ENCODE measurements at regions not wholly inside any gene's neighbourhood (a gene's known extent, or its start where the extent isn't known, plus 50 kb on each side); places are given as distances from the start of the nearest gene placed in this dataset.
"Not testable (repeated sequence)": the region's sequence is repeated elsewhere in the genome, so short reads cannot be mapped to it uniquely, and the experiment has no call there.

GRCh38 chr3:94607778-94608177 lies 544.9 kb downstream of the NSUN3 start:
- DNase-seq (ENCODE audit: low spot score): no peak

- no peak for DNase-seq (ENCODE audit: low spot score)
Measured at GRCh38 chr3:94609908-94610307, 547.0 kb downstream of the NSUN3 start.

- no peak for DNase-seq (ENCODE audit: low spot score)
Measured at GRCh38 chr3:94611596-94611995, 548.7 kb downstream of the NSUN3 start.

GRCh38 chr3:94612631-94613030 lies 549.8 kb downstream of the NSUN3 start:
- DNase-seq (ENCODE audit: low spot score): no peak

- no peak for DNase-seq (ENCODE audit: low spot score)
Measured at GRCh38 chr3:94614192-94614591, 551.3 kb downstream of the NSUN3 start.

GRCh38 chr3:94615275-94616065 lies 552.6 kb downstream of the NSUN3 start:
- no peak for DNase-seq (ENCODE audit: low spot score)

- DNase-seq (ENCODE audit: low spot score): no peak
Measured at GRCh38 chr3:94616833-94617232, 554.0 kb downstream of the NSUN3 start.

- DNase-seq (ENCODE audit: low spot score): no peak
Measured at GRCh38 chr3:94617312-94617711, 554.5 kb downstream of the NSUN3 start.

- no peak for DNase-seq (ENCODE audit: low spot score)
Measured at GRCh38 chr3:94619643-94620042, 556.8 kb downstream of the NSUN3 start.

GRCh38 chr3:94626573-94626972 lies 563.7 kb downstream of the NSUN3 start:
- no peak for DNase-seq (ENCODE audit: low spot score)

- no peak for DNase-seq (ENCODE audit: low spot score)
Measured at GRCh38 chr3:94627689-94628088, 564.8 kb downstream of the NSUN3 start.

GRCh38 chr3:94643400-94643799 lies 580.5 kb downstream of the NSUN3 start:
- DNase-seq (ENCODE audit: low spot score): no peak

- DNase-seq (ENCODE audit: low spot score): no peak
Measured at GRCh38 chr3:94645790-94646189, 582.9 kb downstream of the NSUN3 start.

- no peak for DNase-seq (ENCODE audit: low spot score)
Measured at GRCh38 chr3:94647131-94647530, 584.3 kb downstream of the NSUN3 start.

GRCh38 chr3:94648270-94649180 lies 585.7 kb downstream of the NSUN3 start:
- DNase-seq (ENCODE audit: low spot score): not testable (repeated sequence)

- DNase-seq (ENCODE audit: low spot score): no peak
Measured at GRCh38 chr3:94654096-94654495, 591.2 kb downstream of the NSUN3 start.

- no peak for DNase-seq (ENCODE audit: low spot score)
Measured at GRCh38 chr3:94665922-94666321, 603.1 kb downstream of the NSUN3 start.

GRCh38 chr3:94671078-94671477 lies 608.2 kb downstream of the NSUN3 start:
- DNase-seq (ENCODE audit: low spot score): no peak

GRCh38 chr3:94673876-94674275 lies 611.0 kb downstream of the NSUN3 start:
- no peak for DNase-seq (ENCODE audit: low spot score)

GRCh38 chr3:94686208-94686607 lies 623.3 kb downstream of the NSUN3 start:
- no peak for DNase-seq (ENCODE audit: low spot score)

GRCh38 chr3:94693997-94694640 lies 631.3 kb downstream of the NSUN3 start:
- no peak for DNase-seq (ENCODE audit: low spot score)

GRCh38 chr3:94694894-94695293 lies 632.0 kb downstream of the NSUN3 start:
- no peak for DNase-seq (ENCODE audit: low spot score)

Data from ureter (tissue), 1 donor.